NCI-H1105 treated with DMSO at 0.1 percent for 48 hours (cell line): ENCODE measurements at regions not wholly inside any gene's neighbourhood (a gene's known extent, or its start where the extent isn't known, plus 50 kb on each side); places are given as distances from the start of the nearest gene placed in this dataset.
"Not testable (repeated sequence)": the region's sequence is repeated elsewhere in the genome, so short reads cannot be mapped to it uniquely, and the experiment has no call there.

Experiments
- DNase-seq: peaks from one replicate; lab custom pipeline; 2025; lab: John Stamatoyannopoulos, UW

DNA sequence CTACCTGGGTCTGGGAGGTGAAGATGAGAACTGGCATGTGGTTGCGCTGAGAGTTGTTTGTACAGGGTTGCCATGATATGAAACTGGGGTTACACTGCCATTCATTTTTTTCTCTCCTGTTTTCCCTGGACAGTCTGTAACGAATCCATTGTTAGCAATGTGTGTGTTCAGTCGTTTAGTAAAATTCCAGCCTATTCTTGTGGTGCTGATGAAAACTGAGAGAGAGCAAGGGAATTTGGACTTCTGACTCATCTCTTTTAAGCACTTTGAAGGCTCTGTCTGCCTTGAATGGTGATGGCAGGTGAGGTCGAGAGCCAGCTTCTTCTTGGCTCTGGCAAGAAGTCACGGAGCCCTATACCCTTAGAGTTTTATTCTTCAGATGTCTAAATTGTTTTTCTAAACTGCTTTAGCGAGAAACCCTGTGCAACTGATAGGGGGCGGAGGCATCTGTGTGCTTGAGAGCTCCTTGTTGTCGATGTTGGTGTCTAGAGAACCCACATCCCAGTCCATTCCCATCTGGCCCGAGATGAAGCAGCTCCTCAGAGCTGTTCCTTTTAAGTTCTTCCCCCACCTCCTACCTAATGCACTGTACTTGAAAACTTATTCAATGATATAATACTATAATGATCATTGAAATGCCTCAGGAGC, 204.4 kb downstream of the TMX1 start:
- no peak for DNase-seq

DNA sequence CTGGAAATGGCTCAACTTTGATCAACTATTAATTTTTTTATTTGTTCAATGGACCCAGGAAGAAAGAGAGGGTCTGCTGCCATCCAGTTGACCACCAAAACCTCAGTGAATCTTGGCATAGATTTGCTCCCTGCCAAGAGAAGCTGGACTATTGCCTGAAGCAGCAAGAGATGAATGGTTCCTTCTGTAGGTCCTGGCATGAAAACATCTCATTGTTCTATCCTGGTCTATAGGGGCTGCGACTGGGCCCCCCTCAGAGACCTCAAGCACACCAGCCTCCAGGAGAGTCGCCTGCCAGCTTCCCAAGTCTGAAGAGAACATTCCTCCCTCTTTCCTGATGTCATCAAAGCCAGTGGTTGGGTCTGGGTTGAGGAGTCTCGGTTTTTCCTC, 204.9 kb downstream of the TMX1 start:
- DNase-seq, result no peak

DNA sequence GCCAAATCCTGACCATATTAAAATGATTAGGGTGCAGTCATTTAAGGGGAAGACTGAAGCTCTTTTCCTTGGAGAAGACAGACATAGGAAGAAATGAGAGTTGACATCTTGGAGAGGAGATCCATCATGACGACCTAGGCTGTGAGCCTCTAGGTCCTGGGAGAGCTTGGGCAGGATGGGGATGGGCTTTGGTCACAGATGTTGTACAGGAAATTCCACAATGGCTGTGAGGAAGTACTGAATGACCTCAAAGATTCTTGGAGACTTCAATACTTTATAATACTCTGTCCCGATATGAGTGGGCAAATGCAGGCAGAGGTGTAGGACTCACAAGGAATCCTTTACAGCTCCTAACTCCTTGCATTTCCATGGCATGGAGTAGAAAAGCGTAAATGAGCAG, 204.9 kb upstream of the FRMD6 start:
- DNase-seq, result no peak

DNA sequence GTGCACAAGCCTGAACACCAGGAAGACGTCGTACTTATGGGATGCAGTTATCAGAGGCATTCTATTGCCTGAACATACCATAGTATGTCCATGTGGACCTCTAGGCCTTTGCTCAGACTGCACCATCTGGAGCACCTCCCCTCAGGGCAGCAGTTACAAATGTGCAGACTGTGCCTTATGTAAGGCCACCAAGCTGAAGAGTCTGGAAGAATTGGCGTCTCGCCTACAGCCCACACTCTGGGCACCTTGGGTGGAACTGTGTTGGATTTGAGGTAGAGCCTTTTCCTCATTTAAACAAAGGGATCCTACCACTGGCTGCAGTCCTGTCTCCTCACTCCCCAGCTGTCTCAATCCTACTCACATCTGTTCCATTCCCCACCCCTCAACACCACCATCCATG, 204.3 kb upstream of the FRMD6 start:
- no peak for DNase-seq

DNA sequence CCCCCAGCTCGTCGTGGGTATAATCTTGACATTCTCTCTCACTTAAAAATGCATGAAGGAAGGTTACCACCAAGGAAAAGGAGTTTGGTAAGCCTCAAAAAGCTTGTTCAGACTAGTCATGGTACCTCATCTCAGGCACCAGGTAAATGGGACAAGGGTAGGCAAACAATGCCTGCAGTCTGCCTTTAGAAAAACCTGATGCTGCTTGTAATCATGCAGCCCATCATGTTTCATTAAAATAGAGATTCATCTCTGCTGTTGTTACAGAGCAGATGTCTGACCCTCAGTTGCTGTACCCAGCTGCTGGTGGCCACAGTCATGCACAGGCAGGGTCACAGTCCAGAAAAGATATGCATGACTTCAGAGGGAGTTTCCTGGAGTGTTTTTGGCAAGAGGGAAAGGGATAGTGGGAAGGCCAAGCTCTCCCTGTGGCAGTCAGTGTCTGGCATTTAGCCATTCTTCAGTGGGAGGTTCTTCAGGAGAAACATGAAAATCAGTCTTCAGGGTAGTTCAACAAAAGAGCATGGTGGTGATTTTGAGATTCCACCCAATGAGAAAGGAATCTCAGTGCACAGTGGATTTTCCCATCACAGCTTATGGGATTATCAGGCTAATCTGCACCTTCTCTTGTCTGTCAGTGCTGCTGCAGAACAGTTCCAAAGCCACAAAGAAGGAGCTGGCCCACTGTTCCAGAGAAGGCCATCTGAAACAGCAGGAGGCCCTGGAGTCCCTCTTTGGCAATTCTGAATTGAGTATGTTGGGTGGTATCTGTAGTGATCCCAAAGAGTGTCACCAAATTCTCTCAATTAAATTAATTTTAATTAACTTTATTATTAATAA, 202.7 kb upstream of the FRMD6 start:
- no peak for DNase-seq

DNA sequence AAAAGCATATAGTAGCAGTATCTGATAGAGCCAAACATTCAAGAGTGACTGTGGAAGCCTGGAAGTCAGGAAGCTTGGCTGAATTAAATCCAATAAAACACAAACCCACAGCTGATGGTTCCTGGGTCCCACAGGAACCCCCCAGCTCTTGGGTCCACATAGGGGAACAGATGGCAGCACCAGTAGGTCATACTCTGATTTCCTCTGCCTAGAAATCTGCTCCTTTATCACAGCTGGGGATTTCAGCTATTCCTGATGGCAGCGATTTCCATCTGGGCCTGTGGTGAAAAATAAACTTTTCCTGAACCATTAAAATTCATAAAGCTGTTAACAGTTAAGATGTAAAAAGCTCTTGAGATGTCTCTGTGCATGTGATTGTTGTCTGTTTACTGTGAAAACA, 202.0 kb upstream of the FRMD6 start:
- DNase-seq, result no peak

DNA sequence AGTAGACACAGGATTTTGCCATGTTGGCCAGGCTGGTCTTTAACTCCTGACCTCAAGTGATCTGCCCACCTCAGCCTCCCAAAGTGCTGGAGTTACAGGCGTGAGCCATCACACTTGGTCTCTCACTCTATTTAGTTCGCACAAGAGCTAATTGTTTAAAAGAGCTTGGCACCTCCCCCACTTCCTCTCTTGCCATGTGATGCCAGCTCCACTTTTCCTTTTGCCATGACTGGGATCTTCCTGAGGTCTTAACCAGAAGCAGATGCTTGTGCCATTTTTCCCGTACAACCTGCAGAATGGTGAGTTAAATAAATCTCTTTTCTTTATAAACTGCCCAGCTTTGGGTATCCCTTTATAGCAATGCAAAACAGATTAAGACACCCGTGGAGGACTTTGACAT, 200.1 kb upstream of the FRMD6 start:
- DNase-seq, result no peak

DNA sequence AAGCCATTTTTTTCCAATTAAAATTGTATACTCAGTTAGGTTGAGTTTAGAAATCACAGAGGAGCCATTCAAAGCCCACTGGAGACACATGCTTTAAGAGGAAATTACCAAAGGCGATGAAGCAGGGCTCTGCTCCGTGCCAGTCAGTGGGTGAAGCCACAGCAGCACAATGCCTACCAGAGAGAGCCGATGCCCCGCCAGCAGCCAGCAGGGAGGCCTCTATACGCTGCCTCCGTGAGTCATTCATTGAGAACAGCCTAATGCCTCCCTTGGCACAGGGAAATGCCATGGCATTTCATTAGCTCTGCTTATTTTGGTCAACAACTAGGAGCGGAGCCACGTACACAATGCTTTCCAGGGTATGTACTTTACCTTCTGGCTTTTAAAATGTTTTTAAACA, 197.8 kb upstream of the FRMD6 start:
- DNase-seq, result no peak

DNA sequence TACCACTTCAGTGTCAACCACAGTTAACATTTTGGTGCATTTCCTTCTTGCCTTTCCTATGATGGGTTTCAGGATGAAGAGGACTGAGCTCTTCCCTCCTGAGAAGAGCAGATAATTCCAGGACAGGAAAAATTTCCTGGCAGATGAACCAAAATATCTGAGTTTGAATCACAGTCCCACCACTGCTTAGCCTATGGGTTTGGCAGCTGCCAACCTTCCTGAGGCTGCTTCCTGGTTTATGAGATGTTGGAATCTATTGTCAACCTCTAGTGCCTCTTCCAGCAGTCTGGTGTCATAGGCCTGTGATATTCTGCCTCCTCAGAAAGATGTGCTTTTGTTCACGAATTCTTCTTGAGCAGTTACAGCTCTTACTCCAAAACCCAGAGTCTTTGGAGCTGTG, 197.4 kb upstream of the FRMD6 start:
- DNase-seq, result no peak

DNA sequence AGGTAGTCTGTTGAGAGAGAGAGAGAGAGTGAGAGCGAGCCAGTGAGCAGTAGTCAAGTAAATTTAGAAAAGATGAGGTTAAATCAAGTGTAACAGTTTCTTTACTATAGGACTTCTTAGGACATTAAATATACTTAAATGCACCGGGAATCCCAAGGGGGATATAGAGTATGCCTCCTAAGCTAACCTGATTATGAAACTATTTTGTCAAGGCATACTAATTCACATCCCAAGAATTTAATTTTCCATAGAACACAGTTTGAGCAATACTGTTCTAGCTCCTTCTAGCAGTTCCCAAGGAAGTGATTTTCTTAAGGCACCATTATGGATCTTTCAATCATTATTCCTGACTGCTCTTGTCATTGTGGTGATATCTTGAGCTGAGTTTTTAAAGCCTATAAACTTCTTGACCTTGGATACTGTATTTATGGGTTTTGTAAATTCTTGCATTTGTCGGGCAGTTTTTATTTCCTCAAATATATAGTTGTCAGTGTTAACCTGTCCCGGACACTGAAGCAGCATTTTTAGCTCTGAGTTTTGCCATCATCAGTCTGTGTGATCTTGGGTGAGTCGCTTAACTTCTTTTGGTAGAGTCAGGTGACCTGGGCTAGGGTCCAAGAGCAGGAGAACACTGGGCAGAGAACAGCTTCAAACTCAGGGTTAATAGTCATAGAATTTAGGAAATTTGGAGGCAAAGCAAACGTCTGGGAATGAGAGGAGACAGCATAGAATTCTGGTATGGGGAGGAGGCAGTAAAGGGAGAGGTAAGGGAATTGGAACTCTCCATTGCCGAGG, 196.5 kb upstream of the FRMD6 start:
- DNase-seq, result no peak

DNA sequence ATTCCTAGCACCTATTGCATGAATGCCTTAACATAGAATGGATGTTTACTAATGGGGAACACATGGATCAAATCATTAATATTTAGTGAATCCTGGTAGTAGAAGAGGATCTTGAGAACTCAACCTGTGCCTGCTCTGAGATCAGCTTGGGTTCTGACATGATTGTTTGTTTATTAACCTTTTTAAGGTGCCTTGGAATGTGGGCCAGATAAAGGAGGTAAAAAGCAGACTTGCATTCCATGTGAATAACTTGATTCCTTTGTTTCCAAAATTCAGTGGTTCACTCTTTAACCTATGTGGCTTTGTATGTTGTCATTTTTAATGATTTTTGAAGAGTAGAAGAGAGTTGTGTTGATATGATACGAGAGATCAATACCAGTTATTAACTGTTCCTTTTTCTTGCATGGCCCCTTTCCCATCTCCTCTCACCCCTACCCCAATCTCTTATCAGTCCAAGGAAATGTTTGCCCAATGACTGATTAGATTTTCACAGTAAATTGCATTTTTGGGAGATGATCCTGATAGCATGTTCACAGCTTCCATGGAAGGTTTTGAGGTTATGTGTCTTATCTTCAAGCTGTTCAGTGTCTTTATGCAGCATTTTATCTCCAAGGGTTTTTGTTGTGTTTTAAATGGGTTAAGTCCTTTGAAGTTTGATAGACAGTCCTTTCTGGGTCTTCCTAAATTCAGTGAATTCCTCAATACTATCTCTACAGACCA, 193.7 kb upstream of the FRMD6 start:
- DNase-seq, result no peak

DNA sequence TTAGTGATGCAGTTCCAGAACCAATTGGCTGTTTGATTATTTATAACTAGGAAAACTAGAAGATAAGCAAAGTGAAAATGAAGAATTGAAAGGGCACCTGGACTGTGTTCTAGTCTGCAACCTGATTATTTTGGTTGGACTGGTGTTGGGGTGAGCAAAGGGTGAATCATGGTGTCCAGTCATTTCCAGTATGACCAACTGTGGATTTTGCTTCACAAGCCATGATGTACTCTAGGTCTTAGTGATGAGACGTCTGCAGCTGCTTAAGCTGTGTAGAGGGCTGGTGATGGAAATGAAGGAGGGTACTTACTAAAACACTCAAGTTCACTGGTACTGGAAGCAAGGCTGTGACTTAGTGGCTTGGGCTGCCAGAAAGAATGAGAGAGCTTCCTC, 193.2 kb upstream of the FRMD6 start:
- no peak for DNase-seq

DNA sequence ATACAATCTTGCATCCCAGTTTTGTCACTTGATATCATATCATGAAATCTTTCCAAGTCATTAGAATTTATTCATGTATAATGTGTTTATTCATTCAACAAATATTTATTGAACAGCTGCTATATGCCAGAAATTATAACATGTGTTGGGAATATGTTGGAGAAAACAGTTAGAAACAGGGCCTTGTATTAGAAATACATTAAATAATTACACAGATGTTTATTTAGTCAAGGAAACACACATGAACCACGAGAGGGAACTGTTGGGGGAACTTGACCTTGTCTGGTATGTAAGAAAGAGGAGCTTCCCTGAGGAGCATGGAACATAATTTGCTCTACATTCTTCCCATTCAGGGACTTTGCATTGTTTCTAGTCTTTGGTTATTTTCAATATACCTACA, 191.7 kb upstream of the FRMD6 start:
- DNase-seq, result no peak

DNA sequence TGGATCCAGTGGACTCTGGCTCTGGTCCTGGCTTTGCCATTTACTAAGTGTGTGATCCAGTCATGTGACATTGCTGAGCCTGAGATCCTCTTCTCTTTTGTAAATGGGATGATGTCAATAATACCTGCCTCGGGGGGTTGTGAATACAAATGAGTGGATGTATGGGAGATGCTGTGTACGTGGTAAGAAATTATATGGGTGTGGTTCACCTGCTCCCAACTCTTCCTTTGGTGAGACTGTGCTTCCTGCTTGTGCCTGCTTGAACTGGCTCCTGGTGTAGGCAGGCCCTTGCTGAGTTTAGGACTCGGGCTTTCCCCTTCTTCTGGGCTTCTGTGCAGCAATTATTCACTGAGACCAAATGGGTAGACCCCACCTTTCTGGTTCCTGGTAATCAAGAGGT, 189.5 kb upstream of the FRMD6 start:
- DNase-seq, result no peak

DNA sequence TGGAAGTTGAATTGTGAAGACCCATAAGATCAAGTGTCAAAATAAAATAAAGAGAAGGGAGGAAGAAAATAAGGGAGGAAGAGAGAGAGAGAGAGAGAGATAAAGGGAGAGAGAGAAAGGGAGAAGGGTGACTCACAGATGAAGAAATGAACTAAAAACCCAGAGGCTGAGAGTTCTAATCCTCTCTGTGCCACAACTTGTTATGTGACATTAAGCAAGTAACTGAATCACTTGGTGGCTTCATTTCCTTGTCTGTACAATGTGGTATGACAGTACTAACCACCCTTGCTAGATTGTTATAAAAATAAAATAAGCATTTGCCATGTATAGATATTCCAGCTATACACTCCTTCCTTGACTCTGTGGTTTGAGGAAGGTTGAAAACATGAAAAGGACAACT, 189.0 kb upstream of the FRMD6 start:
- DNase-seq, result no peak

DNA sequence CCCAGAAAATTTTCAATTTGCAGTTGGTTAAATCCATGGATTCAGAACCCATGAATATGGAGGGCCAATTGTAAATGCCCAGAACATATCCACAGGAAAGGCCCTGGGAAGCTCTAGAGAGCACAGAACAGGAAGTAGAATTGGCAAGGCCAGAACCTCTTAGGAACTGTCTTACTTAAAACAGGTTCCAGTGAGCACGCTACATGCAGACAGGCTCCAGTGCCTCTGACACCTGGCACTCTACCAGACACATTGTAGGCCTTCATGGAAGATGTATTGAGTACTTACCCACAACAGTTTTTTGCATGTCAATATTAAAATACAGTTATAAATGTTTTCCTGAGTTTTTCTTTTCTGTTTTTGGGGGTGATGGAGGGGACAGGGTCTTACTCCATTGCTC, 188.2 kb upstream of the FRMD6 start:
- no peak for DNase-seq

DNA sequence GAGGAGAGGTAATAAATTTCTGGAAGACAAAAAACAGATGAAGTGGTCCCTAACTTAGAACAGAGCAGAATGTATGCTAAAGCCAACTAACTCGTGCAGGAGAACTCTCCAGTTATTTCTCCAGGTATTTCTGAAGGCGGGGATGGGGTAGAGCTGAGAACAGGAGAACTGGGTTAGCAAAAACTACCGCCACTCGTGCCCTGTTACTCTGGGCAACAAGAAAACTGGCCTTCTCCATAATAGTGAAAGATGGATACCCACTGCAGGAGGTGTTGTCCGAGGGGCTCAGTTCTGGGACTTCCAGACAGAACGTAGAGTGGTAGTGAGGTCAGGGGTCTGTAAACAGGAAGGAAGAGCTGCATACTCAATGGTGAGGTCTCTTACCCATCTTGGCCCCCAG, 187.3 kb upstream of the FRMD6 start:
- no peak for DNase-seq

DNA sequence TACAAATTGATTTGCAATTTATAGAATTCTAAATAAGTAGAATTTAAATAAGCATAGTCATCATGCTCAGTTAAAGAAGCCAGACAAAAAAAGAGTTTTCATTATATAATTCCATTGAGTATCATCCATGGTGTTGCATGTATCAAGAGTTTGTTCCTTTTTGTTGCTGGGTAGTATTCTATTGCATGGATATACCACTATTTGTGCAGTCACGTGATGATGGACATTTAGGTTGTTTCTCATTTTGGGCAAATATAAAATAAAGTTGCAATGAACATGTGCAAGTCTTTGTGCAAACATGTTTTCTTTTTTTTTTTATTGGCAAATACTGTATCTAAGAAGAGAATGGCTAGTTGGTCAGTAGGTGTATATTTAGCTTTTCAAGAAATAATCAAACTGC, 186.2 kb upstream of the FRMD6 start:
- no peak for DNase-seq

DNA sequence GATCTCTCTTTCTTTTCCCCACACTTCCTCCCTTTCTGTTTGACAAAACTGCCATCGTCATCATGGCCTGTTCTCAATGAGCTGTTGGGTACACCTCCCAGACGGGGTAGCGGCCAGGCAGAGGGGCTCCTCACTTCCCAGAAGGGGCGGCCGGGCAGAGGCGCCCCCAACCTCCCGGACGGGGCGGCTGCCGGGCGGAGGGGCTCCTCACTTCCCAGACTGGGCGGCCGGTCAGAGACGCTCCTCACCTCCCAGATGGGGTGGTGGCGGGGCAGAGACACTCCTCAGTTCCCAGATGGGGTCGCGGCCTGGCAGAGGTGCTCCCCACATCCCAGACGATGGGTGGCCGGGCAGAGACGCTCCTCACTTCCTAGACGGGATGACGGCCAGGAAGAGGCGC, 184.3 kb upstream of the FRMD6 start:
- not testable (repeated sequence) for DNase-seq

DNA sequence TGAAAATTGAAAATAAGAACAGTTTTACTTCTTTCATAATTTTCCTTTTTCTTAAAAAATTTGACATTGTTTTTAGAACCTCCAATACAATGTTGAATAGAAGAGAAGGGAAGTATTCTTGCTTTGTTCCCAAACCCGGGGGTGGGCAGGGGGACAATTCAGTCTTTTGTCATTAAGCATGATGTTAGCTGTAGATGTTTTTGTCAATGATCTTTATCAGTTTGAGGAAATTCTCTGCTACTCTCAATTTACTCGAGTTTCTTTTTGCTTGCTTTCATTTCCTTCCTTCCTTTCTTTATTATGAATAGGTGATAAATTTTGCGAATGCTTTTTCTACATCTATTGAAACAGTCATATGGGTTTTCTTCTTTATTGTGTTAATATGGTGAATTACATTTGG, 183.2 kb upstream of the FRMD6 start:
- no peak for DNase-seq

DNA sequence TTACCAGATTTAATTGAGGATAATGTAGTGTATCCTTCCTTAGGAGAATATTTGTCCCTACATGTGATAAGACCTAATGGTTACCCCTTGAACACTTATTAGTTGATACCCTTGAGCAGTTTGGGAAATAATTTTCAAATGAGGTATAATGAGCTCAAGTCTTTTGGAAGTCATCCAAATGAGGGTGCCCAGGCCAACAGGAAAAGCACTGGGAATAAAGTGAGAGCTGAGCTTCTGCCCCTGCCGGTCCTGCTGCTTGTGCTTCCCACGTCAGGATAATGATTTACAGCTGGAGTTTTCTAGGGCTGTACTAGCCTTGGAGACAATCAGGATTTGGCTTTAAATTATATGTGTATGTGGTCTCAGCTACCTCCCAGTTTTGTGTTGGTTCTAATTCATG, 178.8 kb upstream of the FRMD6 start:
- DNase-seq, result peak; percentile 94

DNA sequence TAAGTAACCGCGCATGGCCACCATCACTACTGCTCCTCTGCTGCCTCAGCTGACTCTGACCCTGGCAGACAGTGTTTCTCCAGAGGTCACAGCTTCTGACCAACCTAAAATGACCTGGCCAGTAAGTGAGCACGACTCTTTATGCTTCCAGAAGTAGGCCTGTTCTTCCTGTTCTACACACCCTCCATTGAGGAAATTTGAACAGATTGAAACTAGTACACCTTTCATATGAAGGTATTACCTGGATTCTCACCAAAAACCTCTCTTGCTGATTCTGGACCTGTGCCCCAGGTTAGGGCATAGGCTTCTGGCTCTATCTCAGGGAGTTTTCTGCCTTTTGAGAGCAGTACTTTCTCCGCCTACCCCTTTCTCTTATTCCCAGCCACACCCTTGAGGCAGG, 178.4 kb upstream of the FRMD6 start:
- DNase-seq, result no peak
